IMR-90 (cell line): ENCODE measurements at regions not wholly inside any gene's neighbourhood (a gene's known extent, or its start where the extent isn't known, plus 50 kb on each side); places are given as distances from the start of the nearest gene placed in this dataset.

ENCODE experiments used
- ATAC-seq: fragments of 200-7000 bp; cut with Tn5 transposase; 2 replicates; pipeline ENCODE4 v1.9.1; 2020; ENCODE audit warnings: low read depth, mild to moderate bottlenecking, moderate library complexity
- BruUV-seq: library from RNA; stranded (reverse); fragments of 400-500 nt; replicated peaks from 2 replicates; lab custom pipeline; 2021; lab: Mats Ljungman, UMichigan
- CTCF ChIA-PET: fragments of 300-600 bp; formaldehyde crosslinking; extraction: SDS; loops from one replicate; lab custom pipeline; 2021; ENCODE audit warnings: antibody characterized with exemption; lab: Yijun Ruan, JAX
- POLR2A ChIA-PET: fragments of 300-600 bp; sonication (Branson Sonifier 250); formaldehyde crosslinking; loops from one replicate; lab custom pipeline; 2022; ENCODE audit warnings: antibody characterized with exemption; ENCODE audit not compliant: unreplicated experiment; lab: Charles Lee
- DNase-seq: peaks from one replicate; pipeline ENCODE4 v3.0.0; 2013
- H2AFZ ChIP-seq: replicated peaks from 2 replicates; pipeline ENCODE3; 2013; ENCODE audit warnings: low read length, mild to moderate bottlenecking; ENCODE audit not compliant: poor library complexity
- H2AK5ac ChIP-seq: 2 replicates; pipeline ENCODE4 v1.6.1; 2013; ENCODE audit warnings: low read depth, low read length, inconsistent platforms
- H2AK9ac ChIP-seq: replicated peaks from 2 replicates; pipeline ENCODE3; 2013; ENCODE audit warnings: mild to moderate bottlenecking, low read depth, low read length, moderate library complexity; ENCODE audit not compliant: poor library complexity
- H2BK120ac ChIP-seq: 2 replicates; pipeline ENCODE4 v1.6.1; 2013; ENCODE audit warnings: low read depth, low read length, inconsistent platforms
- H2BK15ac ChIP-seq: 3 replicates; pipeline ENCODE4 v1.6.1; 2013; ENCODE audit warnings: low read depth, low read length, inconsistent platforms
- H2BK20ac ChIP-seq: 2 replicates; pipeline ENCODE4 v1.6.1; 2013; ENCODE audit warnings: low read depth, mild to moderate bottlenecking, inconsistent platforms, low read length, moderate library complexity
- H2BK5ac ChIP-seq: 2 replicates; pipeline ENCODE4 v1.6.1; 2013; ENCODE audit warnings: mild to moderate bottlenecking, low read depth, low read length, inconsistent platforms; ENCODE audit not compliant: poor library complexity, severe bottlenecking
- H3K14ac ChIP-seq: replicated peaks from 2 replicates; pipeline ENCODE4 v1.6.1; 2013; ENCODE audit warnings: low read depth, low read length, inconsistent platforms
- H3K18ac ChIP-seq: 2 replicates; pipeline ENCODE4 v1.6.1; 2013; ENCODE audit warnings: low read depth, low read length, control low read depth
- H3K23ac ChIP-seq: 2 replicates; pipeline ENCODE4 v1.6.1; 2013; ENCODE audit warnings: low read depth, low read length, inconsistent platforms
- H3K27ac ChIP-seq: 2 replicates; pipeline ENCODE4 v1.5.1; 2013; ENCODE audit warnings: mild to moderate bottlenecking, control low read depth, low read length; ENCODE audit not compliant: insufficient read depth
- H3K27me3 ChIP-seq: 2 replicates; pipeline ENCODE4 v1.6.1; 2013; ENCODE audit warnings: low read length; ENCODE audit not compliant: control insufficient read depth, insufficient read depth
- H3K36me3 ChIP-seq: 2 replicates; pipeline ENCODE4 v1.6.1; 2013; ENCODE audit warnings: low read length, mixed read lengths; ENCODE audit not compliant: control insufficient read depth, insufficient read depth
- H3K4ac ChIP-seq: 2 replicates; pipeline ENCODE4 v1.6.1; 2013; ENCODE audit warnings: low read depth, low read length, inconsistent platforms
- H3K4me1 ChIP-seq: 2 replicates; pipeline ENCODE4 v1.6.1; 2013; ENCODE audit warnings: low read length, mixed read lengths; ENCODE audit not compliant: control insufficient read depth, insufficient read depth
- H3K4me2 ChIP-seq: 2 replicates; pipeline ENCODE4 v1.6.1; 2013; ENCODE audit warnings: low read depth, mild to moderate bottlenecking, control low read depth, low read length, moderate library complexity
- H3K4me3 ChIP-seq: 2 replicates; pipeline ENCODE4 v1.5.1; 2013; ENCODE audit warnings: low read depth, mild to moderate bottlenecking, control low read depth, low read length, moderate library complexity; ENCODE audit not compliant: insufficient read depth
- H3K56ac ChIP-seq: 2 replicates; pipeline ENCODE4 v1.6.1; 2013; ENCODE audit warnings: low read length, inconsistent platforms; ENCODE audit not compliant: insufficient read depth; ENCODE audit errors: extremely low read depth
- H3K79me1 ChIP-seq, 2 experiments: 2 replicates each; pipeline ENCODE4 v1.6.1; 2013; ENCODE audit warnings: low read length in 2 of 2, inconsistent platforms in 1 of 2, low read depth in 1 of 2
- H3K9ac ChIP-seq: 2 replicates; pipeline ENCODE4 v1.6.1; 2013; ENCODE audit warnings: low read depth, low read length, control low read depth
- H3K9me1 ChIP-seq: 2 replicates; pipeline ENCODE4 v1.6.1; 2013; ENCODE audit warnings: low read length, inconsistent platforms; ENCODE audit not compliant: insufficient read depth
- H3K9me3 ChIP-seq: 2 replicates; pipeline ENCODE4 v1.6.1; 2013; ENCODE audit warnings: low read length; ENCODE audit not compliant: control insufficient read depth, insufficient read depth
- H4K20me1 ChIP-seq: 2 replicates; pipeline ENCODE4 v1.6.1; 2013; ENCODE audit warnings: low read length, inconsistent platforms; ENCODE audit not compliant: insufficient read depth
- H4K5ac ChIP-seq: 2 replicates; pipeline ENCODE4 v1.6.1; 2013; ENCODE audit warnings: mild to moderate bottlenecking, low read depth, low read length, control low read depth
- H4K8ac ChIP-seq, 2 experiments: 2 replicates each; pipeline ENCODE4 v1.6.1; 2013; ENCODE audit warnings: low read depth in 2 of 2, low read length in 2 of 2, control low read depth in 1 of 2, inconsistent platforms in 1 of 2
- H4K91ac ChIP-seq: 2 replicates; pipeline ENCODE4 v1.6.1; 2013; ENCODE audit warnings: low read depth, low read length, inconsistent platforms; ENCODE audit not compliant: insufficient read depth
- CHD1 ChIP-seq: IDR thresholded peaks from 2 replicates; pipeline ENCODE4 v1.6.1; 2012; ENCODE audit warnings: low read depth, low read length, improper control_type of control experiment
- FOS ChIP-seq: fragments of 150-350 bp; IDR thresholded peaks from 2 replicates; pipeline ENCODE4 v1.6.1; 2016; ENCODE audit warnings: low read depth, low read length
- MAZ ChIP-seq: IDR thresholded peaks from 2 replicates; pipeline ENCODE4 v1.6.1; 2012; ENCODE audit warnings: low read depth, mild to moderate bottlenecking, low read length, improper control_type of control experiment, moderate library complexity, borderline replicate concordance
- POLR2A ChIP-seq: IDR thresholded peaks from 2 replicates; pipeline ENCODE4 v1.6.1; 2012; ENCODE audit warnings: mild to moderate bottlenecking, low read depth, low read length
- RAD21 ChIP-seq: IDR thresholded peaks from 2 replicates; pipeline ENCODE4 v1.6.1; 2012; ENCODE audit warnings: low read length, improper control_type of control experiment
- RFX5 ChIP-seq: IDR thresholded peaks from 2 replicates; pipeline ENCODE4 v1.8.0; 2012; ENCODE audit warnings: low read depth, mild to moderate bottlenecking, low read length, moderate library complexity
- SMC3 ChIP-seq: fragments of 150-350 bp; IDR thresholded peaks from 2 replicates; pipeline ENCODE4 v1.6.1; 2016; ENCODE audit warnings: low read depth, mild to moderate bottlenecking, antibody characterized with exemption, low read length, moderate library complexity
- WGBS, 2 experiments: methylation state at CpG; one replicate each; pipeline versions ENCODE4 v1.1.5 to v1.1.7; 2013; ENCODE audit warnings: missing lambda C conversion rate in 2 of 2; ENCODE audit not compliant: insufficient read length in 1 of 2; ENCODE audit errors: extremely low coverage in 2 of 2; 5-methylcytosine and 5-hydroxymethylcytosine counted together
- dilution Hi-C: fragments of 300-500 bp; cut with HindIII; formaldehyde crosslinking; loops from one replicate; pipeline ENCODE4 v1.14.3; 2018; ENCODE audit warnings: low sequenced_read_pairs; ENCODE audit not compliant: unreplicated experiment
- in situ Hi-C: fragments of 300-500 bp; cut with MboI; formaldehyde crosslinking; loops from 3 replicates; pipeline ENCODE4 v1.14.3; 2019; ENCODE audit warnings: low sequenced_read_pairs, inconsistent platforms, mixed read lengths
- intact Hi-C: fragments of 100-400 bp; cut with micrococcal nuclease; formaldehyde crosslinking; loops from 2 replicates; pipeline ENCODE4 v1.10.0; 2022
- TF ChIP-seq, protein P1 (sequence below): conservative IDR thresholded peaks from 2 replicates; pipeline ENCODE4 v1.5.1; 2012; ENCODE audit warnings: mild to moderate bottlenecking, low read depth, low read length, improper control_type of control experiment

DNA sequence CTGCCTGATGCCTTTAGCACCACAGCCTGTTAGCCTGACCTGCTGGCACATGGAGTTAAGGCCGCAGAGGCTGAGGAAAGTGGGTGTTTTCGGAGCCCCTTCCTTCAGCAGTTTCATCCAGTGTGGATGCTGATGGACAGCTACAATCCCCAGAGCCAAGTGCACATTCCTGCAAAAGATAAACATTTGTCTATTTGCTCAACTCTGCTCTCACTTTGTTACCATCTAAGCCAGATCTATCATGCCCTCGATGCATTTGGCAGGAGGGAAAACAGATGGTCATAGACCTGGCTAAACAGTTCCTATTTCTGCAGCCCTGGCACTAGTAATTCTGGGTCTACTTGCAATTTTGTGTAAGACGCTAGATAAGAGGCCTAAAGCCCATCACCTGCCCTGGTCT, 312.9 kb upstream of the RASGRP1 start:
- Histone ChIP-seq H2AK9ac (no peak overlapping the region), H3K4ac (peak overlapping the region; percentile 93; the same call in 1 of the 2 replicates), H3K56ac (no peak overlapping the region), H3K4me2 (no peak overlapping the region), H2AK5ac (peak overlapping the region; percentile 65), H2BK120ac (peak overlapping the region; percentile 95), H3K27me3 (no peaks in the 10 kb centered on the region), H3K4me1 (peaks cover 23% of the 10 kb centered on the region), H3K4me3 (no peak overlapping the region), H2BK20ac (peak overlapping the region; percentile 87), H3K23ac (peak overlapping the region; percentile 39; the same call in 1 of the 2 replicates), H2AFZ (no peak overlapping the region), H4K8ac (peak overlapping the region in 1 of 2 experiments; percentile 58; a peak in 2 of 4 replicates), H3K9me3 (no peaks in the 10 kb centered on the region), H3K27ac (peak overlapping the region; percentile 31; the same call in 1 of the 2 replicates), H3K36me3 (no peaks in the 10 kb centered on the region), H4K5ac (peak overlapping the region; percentile 1), H3K79me1 (peaks cover 0 to 4% of the 10 kb centered on the region in 2 experiments; a peak in 1 of 4 replicates), H4K20me1 (no peaks in the 10 kb centered on the region), H3K14ac (peak overlapping the region; percentile 83; the same call in 1 of the 2 replicates), H4K91ac (peak overlapping the region; percentile 65), H3K9me1 (peaks cover 24% of the 10 kb centered on the region), H3K18ac (peak overlapping the region; percentile 17; the same call in 1 of the 2 replicates), H3K9ac (no peak overlapping the region), H2BK5ac (peak overlapping the region; percentile 75), H2BK15ac (0 out of 3 replicates have a peak overlapping the region, but pooled peaks have one; percentile 35)
- in situ Hi-C loops, result no loop called here
- 50% methylated on average over 2 of the region's 4 CpGs; no CpG with 5 or more reads in 1 of the 2 experiments for WGBS, 2 experiments
- intact Hi-C loops, result no loop called here
- dilution Hi-C loops, result no loop called here
- no peak for TF ChIP-seq SMC3
- TF ChIP-seq RAD21, result no peak
- no peak for TF ChIP-seq CHD1
- no peak for TF ChIP-seq FOS
- no peak for TF ChIP-seq MAZ
- TF ChIP-seq RFX5, result no peak
- no peak for TF ChIP-seq POLR2A
- TF ChIP-seq, protein P1, sequence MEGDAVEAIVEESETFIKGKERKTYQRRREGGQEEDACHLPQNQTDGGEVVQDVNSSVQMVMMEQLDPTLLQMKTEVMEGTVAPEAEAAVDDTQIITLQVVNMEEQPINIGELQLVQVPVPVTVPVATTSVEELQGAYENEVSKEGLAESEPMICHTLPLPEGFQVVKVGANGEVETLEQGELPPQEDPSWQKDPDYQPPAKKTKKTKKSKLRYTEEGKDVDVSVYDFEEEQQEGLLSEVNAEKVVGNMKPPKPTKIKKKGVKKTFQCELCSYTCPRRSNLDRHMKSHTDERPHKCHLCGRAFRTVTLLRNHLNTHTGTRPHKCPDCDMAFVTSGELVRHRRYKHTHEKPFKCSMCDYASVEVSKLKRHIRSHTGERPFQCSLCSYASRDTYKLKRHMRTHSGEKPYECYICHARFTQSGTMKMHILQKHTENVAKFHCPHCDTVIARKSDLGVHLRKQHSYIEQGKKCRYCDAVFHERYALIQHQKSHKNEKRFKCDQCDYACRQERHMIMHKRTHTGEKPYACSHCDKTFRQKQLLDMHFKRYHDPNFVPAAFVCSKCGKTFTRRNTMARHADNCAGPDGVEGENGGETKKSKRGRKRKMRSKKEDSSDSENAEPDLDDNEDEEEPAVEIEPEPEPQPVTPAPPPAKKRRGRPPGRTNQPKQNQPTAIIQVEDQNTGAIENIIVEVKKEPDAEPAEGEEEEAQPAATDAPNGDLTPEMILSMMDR, result no peak
- DNase-seq, result no peak
- ATAC-seq, result peak; percentile 35
- ChIA-PET CTCF (no interaction called here), POLR2A (no interaction called here)
- no TSS peak for BruUV-seq
